ENCODE measurements at regions not wholly inside any gene's neighbourhood (a gene's known extent, or its start where the extent isn't known, plus 50 kb on each side); places are given as distances from the start of the nearest gene placed in this dataset.
"Not testable (repeated sequence)": the region's sequence is repeated elsewhere in the genome, so short reads cannot be mapped to it uniquely, and the experiment has no call there.

DNA sequence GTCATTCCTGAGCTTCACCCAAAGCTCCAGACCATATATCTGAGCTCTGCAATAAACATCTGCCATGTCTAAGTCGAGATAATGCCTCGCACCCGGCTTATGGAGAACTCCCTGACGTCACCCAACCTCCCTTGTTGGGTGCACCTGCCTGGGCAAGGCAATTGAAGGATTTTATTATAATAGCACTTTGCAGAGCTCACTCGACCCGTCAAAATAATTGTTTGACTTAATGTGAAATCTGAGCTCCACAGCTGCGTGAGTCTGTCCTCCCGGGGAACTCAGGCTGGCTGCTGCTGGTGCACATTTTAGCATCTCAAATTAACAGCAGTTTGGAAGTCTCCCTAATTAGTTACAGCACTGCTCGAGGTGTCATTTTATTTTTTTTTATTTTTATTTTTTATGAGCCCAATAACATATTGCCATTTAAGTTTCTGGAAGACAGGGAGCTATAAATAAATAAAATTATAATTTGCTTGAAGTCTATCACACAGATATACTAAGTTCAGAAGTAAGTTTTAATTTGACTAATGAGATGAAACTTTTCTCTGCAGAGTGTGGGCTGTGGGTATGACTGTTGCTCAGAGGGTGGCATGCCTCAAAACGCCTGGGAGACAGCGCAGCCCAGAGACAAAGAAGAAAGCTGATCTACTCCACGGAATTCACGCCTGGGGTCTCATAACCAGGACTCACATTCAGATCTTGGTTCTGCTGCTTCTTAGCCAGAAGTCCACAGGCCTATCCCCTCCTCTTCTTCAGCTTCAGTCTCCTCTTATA is 401.4 kb upstream of the C16orf82 start:
- no peak for DNase-seq

DNA sequence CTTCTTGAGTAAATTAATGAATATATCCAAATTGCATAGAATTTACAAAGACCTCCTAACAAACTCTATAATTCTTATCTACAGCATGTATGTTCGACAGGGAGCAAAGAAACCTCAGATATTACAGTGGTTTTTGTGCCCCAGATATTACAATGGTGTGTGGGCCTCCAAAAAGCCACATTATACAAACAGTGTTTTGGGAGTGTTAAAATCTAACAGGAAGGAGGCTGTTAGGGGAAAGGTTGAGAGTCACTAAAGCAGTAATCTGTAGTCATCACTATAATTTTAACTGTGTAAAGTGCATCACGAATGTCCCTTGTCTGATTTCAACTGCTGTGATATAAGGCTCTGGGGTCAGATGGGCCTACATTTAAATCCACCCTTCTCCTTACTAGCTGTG is 400.2 kb upstream of the C16orf82 start:
- no peak for DNase-seq

DNA sequence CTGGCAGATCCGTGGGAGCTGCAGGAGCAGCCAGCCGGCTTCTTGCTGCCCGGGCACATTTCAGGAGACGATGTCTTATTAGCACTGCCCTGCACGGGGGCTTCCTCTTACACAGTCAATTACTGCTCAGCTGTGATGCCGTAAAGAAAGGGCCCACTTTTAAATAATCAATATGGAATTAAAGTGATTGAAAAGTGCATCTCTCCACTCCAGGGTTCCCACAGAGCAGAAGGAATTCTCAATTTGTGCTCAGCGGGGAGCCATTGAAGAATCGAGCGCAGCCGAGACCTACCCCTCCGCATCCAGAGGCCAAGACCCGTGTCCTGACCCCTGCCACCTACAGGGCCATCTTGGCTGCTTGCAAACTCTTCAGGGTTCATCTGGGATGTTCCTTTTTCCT is 399.4 kb upstream of the C16orf82 start:
- no peak for DNase-seq

- DNase-seq, result no peak
Observed at GRCh38 chr16:26668026-26668425, 398.7 kb upstream of the C16orf82 start.

DNA sequence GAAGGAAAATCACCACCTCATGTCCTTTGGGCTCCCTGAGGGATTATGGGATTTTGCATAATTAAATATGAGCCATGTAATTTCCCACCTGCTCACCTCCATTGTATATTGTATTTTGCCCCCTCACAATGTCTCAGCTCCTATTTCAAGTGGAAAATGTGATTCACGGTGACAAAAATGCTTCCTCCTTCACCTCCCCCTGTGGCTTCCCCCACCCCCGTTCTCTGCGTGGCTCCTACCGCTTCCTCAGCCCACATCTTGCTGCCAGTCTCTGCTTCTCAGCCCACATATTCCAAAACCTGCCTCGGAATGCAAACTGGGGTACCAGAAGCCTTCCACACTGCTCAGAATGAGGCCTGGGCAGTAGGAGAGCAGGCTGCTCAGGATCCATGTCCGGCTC is 394.5 kb upstream of the C16orf82 start:
- no peak for DNase-seq

DNA sequence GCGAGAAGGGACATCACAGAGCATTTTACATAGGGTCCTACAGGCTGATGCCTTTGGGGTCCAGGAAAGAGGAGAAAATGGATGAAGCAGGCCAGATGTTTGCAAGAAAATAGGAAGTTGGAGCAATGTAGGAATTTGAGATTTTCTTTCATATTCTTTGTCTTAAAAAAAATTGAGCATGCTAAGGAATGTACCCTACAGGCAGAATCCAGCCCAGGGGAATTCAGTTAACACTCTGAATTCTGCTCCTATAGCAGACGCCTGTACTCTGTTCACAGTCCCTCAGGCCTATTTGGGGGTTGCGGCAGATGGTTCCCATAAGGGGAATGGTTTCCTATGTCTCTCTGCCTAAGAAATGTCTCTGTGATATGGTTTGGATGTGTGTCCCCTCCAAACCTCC is 393.7 kb upstream of the C16orf82 start:
- DNase-seq, result no peak

DNA sequence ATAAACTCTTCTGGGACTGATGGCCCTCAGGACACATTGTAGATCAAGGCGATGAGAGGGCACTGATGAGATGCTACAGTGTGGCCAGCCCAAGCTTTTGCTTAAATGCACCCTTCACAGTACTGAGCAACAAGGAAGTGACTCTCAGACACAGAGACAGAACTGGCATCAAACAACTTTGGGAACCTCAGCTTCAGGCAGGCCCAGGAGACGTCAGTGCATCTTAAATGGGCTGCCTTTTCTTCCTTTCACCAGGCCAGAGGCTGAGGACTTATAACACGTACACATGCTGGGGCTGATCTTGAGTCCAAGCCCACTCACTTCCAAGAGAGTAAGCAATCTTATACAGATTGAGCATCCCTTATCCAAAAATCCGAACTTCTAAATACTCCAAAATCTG is 386.1 kb upstream of the C16orf82 start:
- DNase-seq, result no peak

GRCh38 chr16:26688105-26688504 is 378.6 kb upstream of the C16orf82 start:
- DNase-seq, result no peak

- no peak for DNase-seq
Observed at GRCh38 chr16:26688699-26689098, 378.0 kb upstream of the C16orf82 start.

DNA sequence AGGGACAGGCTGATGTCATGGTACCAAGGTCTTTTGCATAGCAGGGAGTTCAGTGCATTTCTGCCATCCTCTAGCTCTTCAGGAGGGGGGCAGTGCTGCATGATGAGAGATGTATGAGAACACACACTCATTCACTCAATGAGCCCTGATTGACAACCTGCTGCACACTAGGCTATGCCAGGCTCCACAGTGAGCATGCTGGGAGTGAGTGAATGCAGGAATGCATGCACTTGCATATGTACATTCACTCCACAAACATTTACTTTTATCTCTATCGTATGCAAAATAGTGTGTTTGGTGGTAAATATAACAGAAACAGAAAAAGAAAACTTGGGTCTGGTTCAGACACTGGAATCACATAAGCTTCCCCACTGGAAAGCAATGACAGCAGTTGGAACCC is 374.1 kb upstream of the C16orf82 start:
- DNase-seq, result no peak

DNA sequence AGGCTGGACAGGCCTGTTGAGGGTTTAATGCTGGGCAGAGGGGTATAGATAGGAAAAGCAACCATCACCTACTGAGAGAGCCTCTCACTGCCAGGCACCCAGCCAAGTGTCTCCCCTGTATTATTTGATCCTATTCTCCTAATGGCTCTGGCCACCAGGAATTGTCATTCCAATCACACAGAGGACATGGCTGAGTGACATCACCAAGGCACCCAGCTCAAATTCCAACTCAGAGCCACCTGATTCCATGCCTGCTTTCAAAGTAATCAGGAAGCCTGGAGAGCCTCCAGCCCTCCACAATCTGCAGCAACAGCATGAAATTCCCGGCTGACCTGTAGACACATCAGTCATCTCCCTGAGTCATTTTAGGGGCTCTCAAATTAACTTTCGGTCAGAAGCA is 368.9 kb upstream of the C16orf82 start:
- DNase-seq, result no peak

DNA sequence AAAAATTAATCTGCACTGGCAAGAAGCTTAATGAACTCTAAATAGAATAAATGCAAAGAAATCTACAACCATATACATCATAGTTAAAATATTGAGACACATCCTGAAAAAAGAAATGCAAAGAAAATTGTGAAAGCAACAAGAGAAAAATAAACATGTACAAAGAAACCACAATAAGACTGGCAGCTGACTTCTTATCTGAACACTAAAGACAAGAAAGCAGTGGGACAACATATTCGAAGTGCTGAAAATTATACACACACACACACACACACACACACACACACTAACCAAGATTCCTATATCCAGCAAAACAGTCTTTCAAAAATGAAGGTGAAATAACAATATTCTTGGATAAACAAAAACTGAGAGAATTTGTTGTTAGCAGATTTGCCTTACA is 366.5 kb upstream of the C16orf82 start:
- no peak for DNase-seq

GRCh38 chr16:26701243-26701886 is 365.4 kb upstream of the C16orf82 start:
- no peak for DNase-seq

DNA sequence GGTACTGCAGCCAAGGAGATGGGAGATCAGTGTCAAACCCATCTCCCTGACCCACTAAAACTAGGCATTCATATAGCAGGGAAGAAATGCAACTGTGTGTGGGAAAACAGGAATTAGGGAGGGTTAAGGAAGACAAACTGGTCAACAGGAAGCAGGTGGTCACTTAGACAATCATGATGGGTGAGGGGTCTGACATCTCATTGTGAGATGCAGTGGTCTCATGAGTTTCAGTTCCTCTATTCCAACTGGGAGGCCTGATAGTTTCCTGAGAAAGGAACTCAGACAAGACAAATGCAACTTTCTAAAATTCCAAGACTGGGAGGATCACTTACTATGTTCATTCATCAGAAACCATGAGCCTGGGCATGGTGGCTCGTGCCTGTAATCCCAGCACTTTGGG is 361.4 kb upstream of the C16orf82 start:
- DNase-seq, result no peak

DNA sequence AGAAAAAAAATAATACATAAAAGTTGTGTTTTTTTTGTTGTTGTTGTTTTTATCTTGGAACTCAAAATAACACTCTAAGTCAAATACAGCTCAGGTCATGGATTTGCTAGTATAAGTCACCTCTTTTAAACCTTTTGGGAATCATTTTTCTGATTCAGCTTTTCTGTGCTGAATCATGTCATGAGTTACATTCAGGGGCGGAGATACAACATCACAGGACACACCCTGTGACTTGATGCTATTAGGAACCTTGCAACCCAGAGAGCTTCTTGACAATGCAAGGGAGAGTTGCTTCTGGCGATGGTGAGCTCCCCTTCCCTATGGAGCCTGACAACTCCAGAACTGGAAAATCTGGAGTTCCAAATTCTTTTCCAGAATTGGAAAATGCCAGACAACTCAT is 358.3 kb upstream of the C16orf82 start:
- no peak for DNase-seq

- DNase-seq, result no peak
Observed at GRCh38 chr16:26709175-26709574, 357.6 kb upstream of the C16orf82 start.

DNA sequence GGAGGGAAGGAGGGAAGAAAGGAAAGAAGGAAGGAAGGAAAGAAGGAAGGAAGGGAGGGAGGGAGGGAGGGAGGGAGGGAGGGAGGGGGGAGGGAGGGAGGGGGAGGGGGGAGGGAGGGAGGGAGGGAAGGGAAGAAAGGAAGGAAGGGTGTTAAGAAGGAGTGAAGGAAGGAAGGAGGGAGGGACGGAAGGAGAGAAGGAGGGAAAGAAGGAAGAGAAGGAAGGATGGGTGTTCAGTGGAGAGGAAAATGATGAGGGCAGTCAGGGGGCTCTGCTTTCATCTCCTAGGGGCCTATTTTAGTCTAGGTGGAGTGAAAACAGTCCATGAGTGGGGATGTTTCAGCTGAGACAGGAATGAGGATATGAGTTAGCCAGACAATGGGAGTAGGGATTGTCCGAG is 357.0 kb upstream of the C16orf82 start:
- no peak for DNase-seq

GRCh38 chr16:26710450-26710849 is 356.3 kb upstream of the C16orf82 start:
- DNase-seq, result no peak

GRCh38 chr16:26712876-26713275 is 353.9 kb upstream of the C16orf82 start:
- DNase-seq, result no peak

- no peak for DNase-seq
Observed at GRCh38 chr16:26715969-26716368, 350.8 kb upstream of the C16orf82 start.

- DNase-seq, result no peak
Observed at GRCh38 chr16:26717826-26718225, 348.9 kb upstream of the C16orf82 start.

- no peak for DNase-seq
Observed at GRCh38 chr16:26721290-26721689, 345.4 kb upstream of the C16orf82 start.

- not testable (repeated sequence) for DNase-seq
Observed at GRCh38 chr16:26721957-26722356, 344.8 kb upstream of the C16orf82 start.

- DNase-seq, result no peak
Observed at GRCh38 chr16:26724189-26724588, 342.5 kb upstream of the C16orf82 start.

DNA sequence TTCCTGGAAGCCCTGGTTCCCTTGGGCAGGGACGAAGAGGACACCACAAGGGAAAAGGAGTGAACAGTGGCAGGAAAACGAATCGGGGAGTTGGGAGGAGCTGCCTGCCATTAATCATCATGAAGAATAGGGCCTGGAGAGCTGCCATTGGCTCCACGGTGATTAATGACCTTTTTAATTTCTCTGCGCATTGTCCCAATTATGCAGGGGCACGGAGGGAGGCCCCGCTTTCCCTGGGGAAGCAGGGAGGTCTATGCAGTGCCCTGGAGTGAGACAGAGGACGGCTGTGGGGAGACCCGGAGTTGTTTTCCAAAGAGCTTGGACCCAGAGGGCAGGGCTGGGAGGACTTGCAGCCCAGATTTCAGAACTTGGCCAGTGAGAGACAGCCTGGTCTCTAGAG is 338.9 kb upstream of the C16orf82 start:
- no peak for DNase-seq
